Neural cell (in vitro differentiated cells): ENCODE measurements at regions not wholly inside any gene's neighbourhood (a gene's known extent, or its start where the extent isn't known, plus 50 kb on each side); places are given as distances from the start of the nearest gene placed in this dataset.

Experiments
- H2AFZ ChIP-seq: fragments of 200-600, 300-800 bp; sonication (generic), shearing (Covaris generic); 2 replicates; pipeline ENCODE4 v1.6.0; 2014; ENCODE audit warnings: low read depth, mild to moderate bottlenecking, antibody characterized with exemption, low read length, moderate library complexity
- H3F3A ChIP-seq: fragments of 200-600 bp; shearing (Covaris generic); 2 replicates; pipeline ENCODE4 v1.6.1; 2016; ENCODE audit warnings: mild to moderate bottlenecking, moderate library complexity, mixed read lengths, antibody characterized with exemption, low read length; ENCODE audit not compliant: insufficient read depth, poor library complexity, severe bottlenecking
- H3K27ac ChIP-seq: fragments of 200-600, 300-800 bp; sonication (generic), shearing (Covaris generic); 2 replicates; pipeline ENCODE4 v1.5.1; 2014; ENCODE audit warnings: mild to moderate bottlenecking, low read length, moderate library complexity
- H3K27me3 ChIP-seq: fragments of 300-800, 200-600 bp; sonication (generic), shearing (Covaris generic); 2 replicates; pipeline ENCODE4 v1.6.0; 2014; ENCODE audit warnings: mild to moderate bottlenecking, low read depth, low read length, moderate library complexity; ENCODE audit not compliant: insufficient read depth
- H3K36me3 ChIP-seq: fragments of 300-800, 200-600 bp; sonication (generic), shearing (Covaris generic); 2 replicates; pipeline ENCODE4 v1.5.1; 2014; ENCODE audit warnings: mild to moderate bottlenecking, antibody characterized with exemption, low read length, moderate library complexity; ENCODE audit not compliant: insufficient read depth
- H3K4me2 ChIP-seq: fragments of 300-800, 200-600 bp; sonication (generic), shearing (Covaris generic); 2 replicates; pipeline ENCODE4 v1.6.0; 2014; ENCODE audit warnings: mild to moderate bottlenecking, low read length
- H3K4me3 ChIP-seq: fragments of 300-800, 200-600 bp; sonication (generic), shearing (Covaris generic); 2 replicates; pipeline ENCODE4 v1.5.1; 2014; ENCODE audit warnings: mild to moderate bottlenecking, low read length, moderate library complexity
- H3K79me2 ChIP-seq: fragments of 200-600 bp; shearing (Covaris generic); replicated peaks from 2 replicates; pipeline ENCODE4 v1.6.0; 2014; ENCODE audit warnings: mild to moderate bottlenecking, low read length, moderate library complexity; ENCODE audit not compliant: insufficient read depth
- H3K9ac ChIP-seq: fragments of 300-800, 200-600 bp; sonication (generic), shearing (Covaris generic); 2 replicates; pipeline ENCODE4 v1.6.1; 2016; ENCODE audit warnings: mild to moderate bottlenecking, low read length, mixed read lengths
- H3K9me2 ChIP-seq: fragments of 200-600 bp; shearing (Covaris generic); 2 replicates; pipeline ENCODE4 v1.6.1; 2016; ENCODE audit warnings: mild to moderate bottlenecking, low read length, mixed read lengths; ENCODE audit not compliant: insufficient read depth
- H3K9me3 ChIP-seq: fragments of 200-600, 300-800 bp; sonication (generic), shearing (Covaris generic); 2 replicates; pipeline ENCODE4 v1.6.1; 2016; ENCODE audit warnings: mild to moderate bottlenecking, mixed run types, low read length, moderate library complexity, mixed read lengths
- H4K20me1 ChIP-seq: fragments of 200-600 bp; shearing (Covaris generic); 2 replicates; pipeline ENCODE4 v1.6.1; 2016; ENCODE audit warnings: mild to moderate bottlenecking, mixed run types; ENCODE audit not compliant: insufficient read depth
- EP300 ChIP-seq: fragments of 450-650 bp; conservative IDR thresholded peaks from 2 replicates; pipeline ENCODE4 v1.6.1; 2014; ENCODE audit warnings: antibody characterized with exemption, mild to moderate bottlenecking, moderate library complexity; ENCODE audit not compliant: poor library complexity, severe bottlenecking
- EZH2 ChIP-seq: fragments of 200-600, 300-800 bp; shearing (Covaris generic), sonication (generic); IDR thresholded peaks from 2 replicates; pipeline ENCODE4 v1.6.1; 2014; ENCODE audit warnings: antibody characterized with exemption, low read length, borderline replicate concordance, mild to moderate bottlenecking; ENCODE audit not compliant: insufficient read depth, poor library complexity, severe bottlenecking
- MXI1 ChIP-seq: fragments of 450-650 bp; conservative IDR thresholded peaks from 2 replicates; pipeline ENCODE4 v1.6.1; 2014; ENCODE audit warnings: antibody characterized with exemption, mild to moderate bottlenecking; ENCODE audit not compliant: poor library complexity, severe bottlenecking
- POLR2AphosphoS5 ChIP-seq: IDR thresholded peaks from 2 replicates; pipeline ENCODE4 v1.6.1; 2012
- RAD21 ChIP-seq: fragments of 450-650 bp; conservative IDR thresholded peaks from 2 replicates; pipeline ENCODE4 v1.6.1; 2014; ENCODE audit warnings: antibody characterized with exemption, mild to moderate bottlenecking, moderate library complexity
- SMC3 ChIP-seq: fragments of 450-650 bp; conservative IDR thresholded peaks from 2 replicates; pipeline ENCODE4 v1.6.1; 2014; ENCODE audit warnings: antibody characterized with exemption, mild to moderate bottlenecking, moderate library complexity; ENCODE audit not compliant: poor library complexity
- TAF1 ChIP-seq: IDR thresholded peaks from 2 replicates; pipeline ENCODE4 v1.6.1; 2012; ENCODE audit warnings: low read depth
- TF ChIP-seq, protein P1 (sequence below): IDR thresholded peaks from 2 replicates; pipeline ENCODE4 v1.6.1; 2012; ENCODE audit warnings: borderline replicate concordance
- TF ChIP-seq, protein P2 (sequence below): fragments of 450-650 bp; IDR thresholded peaks from 2 replicates; pipeline ENCODE4 v1.5.1; 2014; ENCODE audit warnings: antibody characterized with exemption, mild to moderate bottlenecking, moderate library complexity; ENCODE audit not compliant: poor library complexity, severe bottlenecking

DNA sequence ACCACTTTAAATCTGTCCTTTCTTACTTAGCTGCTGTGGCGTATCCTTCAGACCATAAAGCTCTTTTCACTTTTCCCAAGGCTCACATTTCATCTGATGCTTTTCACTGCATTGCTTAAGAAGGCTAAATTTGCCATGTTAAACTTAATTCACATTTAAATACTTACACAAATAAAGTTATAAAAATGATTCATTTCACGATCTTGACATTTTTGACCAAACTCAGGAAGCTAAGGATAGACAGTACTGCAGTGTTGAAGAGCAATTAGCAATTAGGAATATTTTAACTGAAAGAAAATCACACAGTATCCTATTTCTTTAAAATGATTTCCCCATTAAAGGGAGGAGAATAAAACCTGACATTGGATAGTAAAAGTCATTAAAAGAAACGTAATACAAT lies 1038.6 kb downstream of the STPG2 start:
- TF ChIP-seq EZH2: no peak
- TF ChIP-seq, protein P1, sequence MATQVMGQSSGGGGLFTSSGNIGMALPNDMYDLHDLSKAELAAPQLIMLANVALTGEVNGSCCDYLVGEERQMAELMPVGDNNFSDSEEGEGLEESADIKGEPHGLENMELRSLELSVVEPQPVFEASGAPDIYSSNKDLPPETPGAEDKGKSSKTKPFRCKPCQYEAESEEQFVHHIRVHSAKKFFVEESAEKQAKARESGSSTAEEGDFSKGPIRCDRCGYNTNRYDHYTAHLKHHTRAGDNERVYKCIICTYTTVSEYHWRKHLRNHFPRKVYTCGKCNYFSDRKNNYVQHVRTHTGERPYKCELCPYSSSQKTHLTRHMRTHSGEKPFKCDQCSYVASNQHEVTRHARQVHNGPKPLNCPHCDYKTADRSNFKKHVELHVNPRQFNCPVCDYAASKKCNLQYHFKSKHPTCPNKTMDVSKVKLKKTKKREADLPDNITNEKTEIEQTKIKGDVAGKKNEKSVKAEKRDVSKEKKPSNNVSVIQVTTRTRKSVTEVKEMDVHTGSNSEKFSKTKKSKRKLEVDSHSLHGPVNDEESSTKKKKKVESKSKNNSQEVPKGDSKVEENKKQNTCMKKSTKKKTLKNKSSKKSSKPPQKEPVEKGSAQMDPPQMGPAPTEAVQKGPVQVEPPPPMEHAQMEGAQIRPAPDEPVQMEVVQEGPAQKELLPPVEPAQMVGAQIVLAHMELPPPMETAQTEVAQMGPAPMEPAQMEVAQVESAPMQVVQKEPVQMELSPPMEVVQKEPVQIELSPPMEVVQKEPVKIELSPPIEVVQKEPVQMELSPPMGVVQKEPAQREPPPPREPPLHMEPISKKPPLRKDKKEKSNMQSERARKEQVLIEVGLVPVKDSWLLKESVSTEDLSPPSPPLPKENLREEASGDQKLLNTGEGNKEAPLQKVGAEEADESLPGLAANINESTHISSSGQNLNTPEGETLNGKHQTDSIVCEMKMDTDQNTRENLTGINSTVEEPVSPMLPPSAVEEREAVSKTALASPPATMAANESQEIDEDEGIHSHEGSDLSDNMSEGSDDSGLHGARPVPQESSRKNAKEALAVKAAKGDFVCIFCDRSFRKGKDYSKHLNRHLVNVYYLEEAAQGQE: no peak
- TF ChIP-seq EP300: no peak
- TF ChIP-seq TAF1: no peak
- no peak for TF ChIP-seq SMC3
- TF ChIP-seq RAD21: no peak
- TF ChIP-seq, protein P2, sequence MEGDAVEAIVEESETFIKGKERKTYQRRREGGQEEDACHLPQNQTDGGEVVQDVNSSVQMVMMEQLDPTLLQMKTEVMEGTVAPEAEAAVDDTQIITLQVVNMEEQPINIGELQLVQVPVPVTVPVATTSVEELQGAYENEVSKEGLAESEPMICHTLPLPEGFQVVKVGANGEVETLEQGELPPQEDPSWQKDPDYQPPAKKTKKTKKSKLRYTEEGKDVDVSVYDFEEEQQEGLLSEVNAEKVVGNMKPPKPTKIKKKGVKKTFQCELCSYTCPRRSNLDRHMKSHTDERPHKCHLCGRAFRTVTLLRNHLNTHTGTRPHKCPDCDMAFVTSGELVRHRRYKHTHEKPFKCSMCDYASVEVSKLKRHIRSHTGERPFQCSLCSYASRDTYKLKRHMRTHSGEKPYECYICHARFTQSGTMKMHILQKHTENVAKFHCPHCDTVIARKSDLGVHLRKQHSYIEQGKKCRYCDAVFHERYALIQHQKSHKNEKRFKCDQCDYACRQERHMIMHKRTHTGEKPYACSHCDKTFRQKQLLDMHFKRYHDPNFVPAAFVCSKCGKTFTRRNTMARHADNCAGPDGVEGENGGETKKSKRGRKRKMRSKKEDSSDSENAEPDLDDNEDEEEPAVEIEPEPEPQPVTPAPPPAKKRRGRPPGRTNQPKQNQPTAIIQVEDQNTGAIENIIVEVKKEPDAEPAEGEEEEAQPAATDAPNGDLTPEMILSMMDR: no peak
- no peak for TF ChIP-seq POLR2AphosphoS5
- no peak for TF ChIP-seq MXI1
- Histone ChIP-seq H3K4me3 (no peak overlapping the region), H3K79me2 (no peaks in the 10 kb centered on the region), H3K27me3 (no peaks in the 10 kb centered on the region), H3K9me3 (no peaks in the 10 kb centered on the region), H3K4me2 (no peak overlapping the region), H3F3A (no peaks in the 10 kb centered on the region), H3K9ac (no peak overlapping the region), H3K9me2 (no peaks in the 10 kb centered on the region), H4K20me1 (no peaks in the 10 kb centered on the region), H2AFZ (no peak overlapping the region), H3K36me3 (no peaks in the 10 kb centered on the region), H3K27ac (no peak overlapping the region)

DNA sequence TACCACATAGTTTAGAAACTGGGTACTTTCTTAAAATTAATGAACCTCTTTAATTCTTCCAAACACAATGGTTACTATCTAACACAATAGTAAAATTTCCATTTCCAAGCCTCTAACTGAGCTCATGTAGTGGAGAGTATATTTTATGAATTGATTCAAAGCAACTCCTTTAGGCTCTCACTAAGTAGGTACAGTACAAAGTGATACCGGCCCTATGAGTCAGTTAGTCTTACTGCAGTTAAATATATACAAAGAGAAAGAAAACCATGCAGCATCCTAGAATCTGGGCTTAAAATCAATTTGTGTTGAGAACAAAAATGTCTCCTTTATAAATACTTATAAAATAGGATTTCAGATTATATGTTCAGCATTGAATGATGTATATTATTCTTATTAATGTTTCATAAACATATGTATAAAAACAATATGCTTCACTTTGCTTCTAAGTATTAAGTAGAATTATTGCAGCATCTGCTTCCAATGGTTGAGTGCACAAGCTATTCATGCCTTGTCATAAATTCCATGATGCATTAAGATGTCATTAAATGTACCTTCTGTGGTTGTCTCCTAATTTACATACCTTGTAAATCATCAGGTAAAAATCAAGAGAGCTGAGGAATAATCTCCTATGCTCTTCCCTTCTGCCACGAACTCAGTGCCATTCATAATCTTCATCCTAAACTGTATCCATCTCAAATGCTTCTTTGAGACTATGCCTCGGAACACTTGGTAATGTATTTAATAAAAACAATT lies 1037.8 kb downstream of the STPG2 start:
- Histone ChIP-seq H3K79me2 (no peaks in the 10 kb centered on the region), H3K4me2 (no peak overlapping the region), H3K9me3 (no peaks in the 10 kb centered on the region), H3K36me3 (no peaks in the 10 kb centered on the region), H3K27ac (peak overlapping the region; percentile 17), H3K9ac (no peak overlapping the region), H3F3A (no peaks in the 10 kb centered on the region), H2AFZ (no peak overlapping the region), H3K4me3 (no peak overlapping the region), H3K27me3 (no peaks in the 10 kb centered on the region), H3K9me2 (no peaks in the 10 kb centered on the region), H4K20me1 (no peaks in the 10 kb centered on the region)
- TF ChIP-seq SMC3 (no peak), POLR2AphosphoS5 (no peak), EZH2 (no peak), TAF1 (no peak), EP300 (no peak)
- TF ChIP-seq, protein P2: no peak
- TF ChIP-seq, protein P1: peak; percentile 23
